ENCODE measurements at regions not wholly inside any gene's neighbourhood (a gene's known extent, or its start where the extent isn't known, plus 50 kb on each side); places are given as distances from the start of the nearest gene placed in this dataset.

- TF ChIP-seq CTCF (IDR thresholded peaks at IDR 0.05) (no peak), POLR2AphosphoS5 (IDR thresholded peaks at IDR 0.05) (no peak)
- H3K27ac ChIP-seq, result no peak overlapping the region
- H3K36me3 ChIP-seq, result no peaks in the 10 kb centered on the region
- intact Hi-C loops (cut with DNase I), result no loop called here
- DNase-seq (ENCODE audit: low spot score), result no peak
- H3K9me3 ChIP-seq, result no peaks in the 10 kb centered on the region
- H3K4me3 ChIP-seq, result no peak overlapping the region
- H3K27me3 ChIP-seq (replicated peaks; ENCODE audit: insufficient read depth), result no peaks in the 10 kb centered on the region
- H3K4me1 ChIP-seq (replicated peaks), result no peaks in the 10 kb centered on the region
Observed at GRCh38 chr5:107090506-107090905, 580.2 kb downstream of the EFNA5 start.

- no peaks in the 10 kb centered on the region for H3K4me1 ChIP-seq (replicated peaks)
- H3K4me3 ChIP-seq, result no peak overlapping the region
- no peaks in the 10 kb centered on the region for H3K9me3 ChIP-seq
- DNase-seq (ENCODE audit: low spot score), result no peak
- no peaks in the 10 kb centered on the region for H3K36me3 ChIP-seq
- TF ChIP-seq POLR2A (IDR thresholded peaks at IDR 0.05) (no peak), CTCF (IDR thresholded peaks at IDR 0.05) (no peak), POLR2AphosphoS5 (IDR thresholded peaks at IDR 0.05) (no peak)
- no peaks in the 10 kb centered on the region for H3K27me3 ChIP-seq (replicated peaks; ENCODE audit: insufficient read depth)
- H3K27ac ChIP-seq, result no peak overlapping the region
- intact Hi-C loops (cut with DNase I), result no loop called here
- WGBS, result 93% methylated on average over 1 of the region's 1 CpG
Observed at GRCh38 chr5:107088907-107089306, 581.8 kb downstream of the EFNA5 start.

- H3K36me3 ChIP-seq, result no peaks in the 10 kb centered on the region
- TF ChIP-seq CTCF (IDR thresholded peaks at IDR 0.05) (no peak), POLR2AphosphoS5 (IDR thresholded peaks at IDR 0.05) (no peak), POLR2A (IDR thresholded peaks at IDR 0.05) (no peak)
Observed at GRCh38 chr5:107085572-107085971, 585.2 kb downstream of the EFNA5 start.

GRCh38 chr5:107074996-107075395 is 595.7 kb downstream of the EFNA5 start:
- H3K27ac ChIP-seq, result no peak overlapping the region
- H3K4me1 ChIP-seq (replicated peaks), result no peaks in the 10 kb centered on the region
- no peaks in the 10 kb centered on the region for H3K9me3 ChIP-seq
- TF ChIP-seq POLR2A (IDR thresholded peaks at IDR 0.05), result no peak
- TF ChIP-seq CTCF (IDR thresholded peaks at IDR 0.05), result no peak
- no peak for TF ChIP-seq POLR2AphosphoS5 (IDR thresholded peaks at IDR 0.05)
- DNase-seq (ENCODE audit: low spot score), result no peak
- intact Hi-C loops (cut with DNase I), result no loop called here
- no peaks in the 10 kb centered on the region for H3K36me3 ChIP-seq
- 93% methylated on average over 1 of the region's 1 CpG for WGBS
- H3K27me3 ChIP-seq (replicated peaks; ENCODE audit: insufficient read depth), result no peaks in the 10 kb centered on the region
- H3K4me3 ChIP-seq, result no peak overlapping the region

More at GRCh38 chr5:107085572-107085971, 585.2 kb downstream of the EFNA5 start:
- Histone ChIP-seq H3K27me3 (replicated peaks; ENCODE audit: insufficient read depth) (no peaks in the 10 kb centered on the region), H3K9me3 (no peaks in the 10 kb centered on the region), H3K4me1 (replicated peaks) (no peaks in the 10 kb centered on the region), H3K27ac (no peak overlapping the region), H3K4me3 (no peak overlapping the region)
- intact Hi-C loops (cut with DNase I), result no loop called here
- DNase-seq (ENCODE audit: low spot score), result no peak
- WGBS, result 93% methylated on average over 1 of the region's 1 CpG

- TF ChIP-seq POLR2AphosphoS5 (IDR thresholded peaks at IDR 0.05), result no peak
- Histone ChIP-seq H3K27ac (no peak overlapping the region), H3K27me3 (replicated peaks; ENCODE audit: insufficient read depth) (no peaks in the 10 kb centered on the region), H3K9me3 (no peaks in the 10 kb centered on the region), H3K4me1 (replicated peaks) (no peaks in the 10 kb centered on the region), H3K36me3 (no peaks in the 10 kb centered on the region), H3K4me3 (no peak overlapping the region)
- 88% methylated on average over 1 of the region's 1 CpG for WGBS
- DNase-seq (ENCODE audit: low spot score), result no peak
- intact Hi-C loops (cut with DNase I), result no loop called here
Observed at GRCh38 chr5:107072967-107073366, 597.8 kb downstream of the EFNA5 start.
